ENCODE measurements at regions not wholly inside any gene's neighbourhood (a gene's known extent, or its start where the extent isn't known, plus 50 kb on each side); places are given as distances from the start of the nearest gene placed in this dataset.

DNA sequence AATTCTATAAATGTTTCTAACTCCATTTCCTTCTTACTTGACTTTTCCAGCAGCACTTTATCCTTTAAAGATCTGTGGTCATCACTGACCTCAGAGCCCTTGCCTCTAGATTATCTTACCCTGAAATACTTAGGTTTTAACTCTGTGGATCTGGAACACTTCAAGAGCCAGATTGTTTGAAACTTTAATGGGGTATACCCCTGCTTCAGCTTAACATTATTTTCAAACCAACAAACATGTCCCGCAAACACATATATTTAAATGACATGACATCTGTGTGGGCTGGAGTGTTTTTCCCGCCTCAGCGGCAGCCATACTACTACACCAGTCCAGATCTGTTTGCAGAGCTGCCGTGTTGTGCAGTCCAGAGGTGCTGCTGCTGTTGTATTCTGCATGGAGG lies 252.0 kb upstream of the TPM1 start:
- no peaks in the 10 kb centered on the region for H3K9me3 ChIP-seq (ENCODE audit: control insufficient read depth, insufficient read depth, low read depth, low read length)
- H3K9ac ChIP-seq (ENCODE audit: insufficient read depth, low read length), result no peak overlapping the region
- DNase-seq (ENCODE audit: low read depth in 2 of 2), result no peak
- TF ChIP-seq CTCF (conservative IDR thresholded peaks at IDR 0.05 in 1 of 2, IDR thresholded peaks at IDR 0.05 in 1 of 2; ENCODE audit: low read depth in 1 of 2, low read length in 2 of 2), result no peak
- no peak for TF ChIP-seq EZH2 (IDR thresholded peaks at IDR 0.05; ENCODE audit: low read length, missing control alignments)
- H2AFZ ChIP-seq (ENCODE audit: low read length), result no peak overlapping the region
- H3K4me2 ChIP-seq (ENCODE audit: extremely low read depth, insufficient read depth, low read length), result no peak overlapping the region
- H4K20me1 ChIP-seq (ENCODE audit: control insufficient read depth, extremely low read depth, insufficient read depth, low read length), result no peaks in the 10 kb centered on the region
- no peak overlapping the region for H3K4me3 ChIP-seq (replicated peaks in 1 of 4; ENCODE audit: control extremely low read depth in 1 of 4, insufficient read depth in 1 of 4, low read depth in 3 of 4, low read length in 4 of 4)
- H3K36me3 ChIP-seq (ENCODE audit: control insufficient read depth, insufficient read depth, low read length), result no peaks in the 10 kb centered on the region
- H3K79me2 ChIP-seq (ENCODE audit: control insufficient read depth, insufficient read depth, low read length), result no peaks in the 10 kb centered on the region
- no peaks in the 10 kb centered on the region for H3K4me1 ChIP-seq (ENCODE audit: control insufficient read depth, extremely low read depth, insufficient read depth, low read length)
- H3K27ac ChIP-seq (ENCODE audit: insufficient read depth, low read length), result no peak overlapping the region
- no peaks in the 10 kb centered on the region for H3K27me3 ChIP-seq (ENCODE audit: control insufficient read depth, insufficient read depth, low read length)

DNA sequence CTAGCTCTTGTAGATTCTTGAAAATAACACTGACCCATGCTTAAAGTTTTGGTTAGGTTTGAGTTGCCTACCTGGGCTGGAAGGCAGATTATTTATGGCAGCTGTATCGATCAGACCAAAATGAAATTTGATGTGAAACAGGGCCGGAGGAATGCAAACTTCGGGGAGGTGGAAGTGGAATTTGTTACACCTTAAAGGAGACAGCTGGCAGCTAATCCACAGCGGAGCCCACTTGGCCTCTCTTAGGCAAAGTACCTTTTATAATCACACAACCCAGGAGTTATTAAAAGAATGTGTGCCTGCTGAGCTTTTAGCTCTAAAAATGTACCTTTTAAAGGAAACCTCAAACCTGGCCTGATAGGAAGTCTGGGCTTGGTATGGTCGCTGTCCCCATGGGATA lies 250.9 kb upstream of the TPM1 start:
- Histone ChIP-seq H3K9me3 (ENCODE audit: control insufficient read depth, insufficient read depth, low read depth, low read length) (no peaks in the 10 kb centered on the region), H3K79me2 (ENCODE audit: control insufficient read depth, insufficient read depth, low read length) (no peaks in the 10 kb centered on the region), H2AFZ (ENCODE audit: low read length) (no peak overlapping the region), H3K4me2 (ENCODE audit: extremely low read depth, insufficient read depth, low read length) (no peak overlapping the region), H3K36me3 (ENCODE audit: control insufficient read depth, insufficient read depth, low read length) (no peaks in the 10 kb centered on the region), H3K4me3 (replicated peaks in 1 of 4; ENCODE audit: control extremely low read depth in 1 of 4, insufficient read depth in 1 of 4, low read depth in 3 of 4, low read length in 4 of 4) (no peak overlapping the region), H4K20me1 (ENCODE audit: control insufficient read depth, extremely low read depth, insufficient read depth, low read length) (no peaks in the 10 kb centered on the region), H3K27ac (ENCODE audit: insufficient read depth, low read length) (no peak overlapping the region), H3K9ac (ENCODE audit: insufficient read depth, low read length) (no peak overlapping the region), H3K27me3 (ENCODE audit: control insufficient read depth, insufficient read depth, low read length) (no peaks in the 10 kb centered on the region), H3K4me1 (ENCODE audit: control insufficient read depth, extremely low read depth, insufficient read depth, low read length) (no peaks in the 10 kb centered on the region)
- no peak for DNase-seq (ENCODE audit: low read depth in 2 of 2)
- TF ChIP-seq CTCF (conservative IDR thresholded peaks at IDR 0.05 in 1 of 2, IDR thresholded peaks at IDR 0.05 in 1 of 2; ENCODE audit: low read depth in 1 of 2, low read length in 2 of 2) (no peak), EZH2 (IDR thresholded peaks at IDR 0.05; ENCODE audit: low read length, missing control alignments) (no peak)

GRCh38 chr15:62792986-62793751 lies 249.4 kb upstream of the TPM1 start:
- H3K79me2 ChIP-seq (ENCODE audit: control insufficient read depth, insufficient read depth, low read length), result no peaks in the 10 kb centered on the region
- H4K20me1 ChIP-seq (ENCODE audit: control insufficient read depth, extremely low read depth, insufficient read depth, low read length), result no peaks in the 10 kb centered on the region
- peaks cover 2% of the 10 kb centered on the region for H3K36me3 ChIP-seq (ENCODE audit: control insufficient read depth, insufficient read depth, low read length)
- no peaks in the 10 kb centered on the region for H3K4me1 ChIP-seq (ENCODE audit: control insufficient read depth, extremely low read depth, insufficient read depth, low read length)
- H3K4me3 ChIP-seq (replicated peaks in 1 of 4; ENCODE audit: control extremely low read depth in 1 of 4, insufficient read depth in 1 of 4, low read depth in 3 of 4, low read length in 4 of 4), result no peak overlapping the region
- no peak overlapping the region for H3K4me2 ChIP-seq (ENCODE audit: extremely low read depth, insufficient read depth, low read length)
- DNase-seq (ENCODE audit: low read depth in 2 of 2), result no peak
- H2AFZ ChIP-seq (ENCODE audit: low read length), result no peak overlapping the region
- no peak overlapping the region for H3K9ac ChIP-seq (ENCODE audit: insufficient read depth, low read length)
- no peaks in the 10 kb centered on the region for H3K27me3 ChIP-seq (ENCODE audit: control insufficient read depth, insufficient read depth, low read length)
- H3K9me3 ChIP-seq (ENCODE audit: control insufficient read depth, insufficient read depth, low read depth, low read length), result no peaks in the 10 kb centered on the region
- TF ChIP-seq CTCF (conservative IDR thresholded peaks at IDR 0.05 in 1 of 2, IDR thresholded peaks at IDR 0.05 in 1 of 2; ENCODE audit: low read depth in 1 of 2, low read length in 2 of 2), result no peak
- no peak for TF ChIP-seq EZH2 (IDR thresholded peaks at IDR 0.05; ENCODE audit: low read length, missing control alignments)
- H3K27ac ChIP-seq (ENCODE audit: insufficient read depth, low read length), result no peak overlapping the region

All from fibroblast of lung (primary cell).